Testis (tissue), 2 donors: ENCODE measurements at regions not wholly inside any gene's neighbourhood (a gene's known extent, or its start where the extent isn't known, plus 50 kb on each side); places are given as distances from the start of the nearest gene placed in this dataset.

Experiments used
- DNase-seq: peaks from one replicate; pipeline ENCODE4 v3.0.0-alpha.2; 2019
- H3K27ac ChIP-seq, 2 donors: fragments of 200-600 bp; sonication (generic); one replicate each; pipeline ENCODE4 v1.5.1; 2019
- H3K27me3 ChIP-seq: fragments of 200-600 bp; sonication (generic); one replicate; pipeline ENCODE4 v1.5.1; 2019
- H3K36me3 ChIP-seq: fragments of 200-600 bp; sonication (generic); one replicate; pipeline ENCODE4 v1.5.1; 2017; ENCODE audit warnings: low read depth; ENCODE audit errors: missing control alignments
- H3K4me1 ChIP-seq: fragments of 200-600 bp; sonication (generic); one replicate; pipeline ENCODE4 v1.5.1; 2019
- H3K4me3 ChIP-seq, 2 donors: fragments of 200-600 bp; sonication (generic); one replicate each; pipeline ENCODE4 v1.5.1; 2017 to 2019
- H3K9me3 ChIP-seq: fragments of 200-600 bp; sonication (generic); one replicate; pipeline ENCODE4 v1.5.1; 2017
- POLR2A ChIP-seq: fragments of 450-650 bp; IDR thresholded peaks from one replicate; pipeline ENCODE4 v1.6.1; 2017; ENCODE audit warnings: antibody characterized with exemption, mild to moderate bottlenecking, moderate library complexity
- WGBS, 2 donors: methylation state at CpG; one replicate each; pipeline ENCODE4 v1.1.5; 2018; 5-methylcytosine and 5-hydroxymethylcytosine counted together
- intact Hi-C: fragments of 100-400 bp; cut with DNase I; formaldehyde crosslinking; loops from one replicate; pipeline ENCODE4 v1.15.1; 2023; ENCODE audit warnings: low total_unique reads
- TF ChIP-seq, protein P1 (sequence below), 3 experiments: fragments of 450-650 bp in 2 of 3; fragments of 200-600 bp in 1 of 3; sonication (generic) in 1 of 3; IDR thresholded peaks; one replicate each; pipeline ENCODE4 v1.5.1; 2016 to 2019; ENCODE audit warnings: antibody characterized with exemption in 3 of 3, mild to moderate bottlenecking in 2 of 3, moderate library complexity in 1 of 3

DNA sequence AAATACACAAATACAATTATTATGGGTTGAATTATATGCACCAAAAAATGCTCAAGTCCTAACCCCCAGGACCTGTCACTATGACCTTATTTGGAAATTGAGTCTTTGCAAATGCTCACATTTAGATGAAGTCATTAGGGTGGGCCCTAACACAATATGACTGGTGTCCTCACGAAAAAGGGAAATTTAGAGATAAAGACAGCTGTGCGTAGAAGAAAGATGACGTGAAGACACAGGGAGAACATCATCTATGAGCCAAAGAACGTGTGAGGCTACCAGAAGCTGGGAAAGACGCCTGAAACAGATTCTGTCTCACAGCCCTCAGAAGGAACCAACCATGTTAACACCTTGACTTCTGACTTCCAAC is 259.2 kb downstream of the EMP1 start:
- H3K27me3 ChIP-seq = no peaks in the 10 kb centered on the region
- H3K4me3 ChIP-seq = no peak overlapping the region
- TF ChIP-seq POLR2A = no peak
- TF ChIP-seq, protein P1, sequence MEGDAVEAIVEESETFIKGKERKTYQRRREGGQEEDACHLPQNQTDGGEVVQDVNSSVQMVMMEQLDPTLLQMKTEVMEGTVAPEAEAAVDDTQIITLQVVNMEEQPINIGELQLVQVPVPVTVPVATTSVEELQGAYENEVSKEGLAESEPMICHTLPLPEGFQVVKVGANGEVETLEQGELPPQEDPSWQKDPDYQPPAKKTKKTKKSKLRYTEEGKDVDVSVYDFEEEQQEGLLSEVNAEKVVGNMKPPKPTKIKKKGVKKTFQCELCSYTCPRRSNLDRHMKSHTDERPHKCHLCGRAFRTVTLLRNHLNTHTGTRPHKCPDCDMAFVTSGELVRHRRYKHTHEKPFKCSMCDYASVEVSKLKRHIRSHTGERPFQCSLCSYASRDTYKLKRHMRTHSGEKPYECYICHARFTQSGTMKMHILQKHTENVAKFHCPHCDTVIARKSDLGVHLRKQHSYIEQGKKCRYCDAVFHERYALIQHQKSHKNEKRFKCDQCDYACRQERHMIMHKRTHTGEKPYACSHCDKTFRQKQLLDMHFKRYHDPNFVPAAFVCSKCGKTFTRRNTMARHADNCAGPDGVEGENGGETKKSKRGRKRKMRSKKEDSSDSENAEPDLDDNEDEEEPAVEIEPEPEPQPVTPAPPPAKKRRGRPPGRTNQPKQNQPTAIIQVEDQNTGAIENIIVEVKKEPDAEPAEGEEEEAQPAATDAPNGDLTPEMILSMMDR (IDR thresholded peaks at IDR 0.05) = no peak
- no peaks in the 10 kb centered on the region for H3K4me1 ChIP-seq
- no peak overlapping the region for H3K27ac ChIP-seq
- H3K9me3 ChIP-seq = no peaks in the 10 kb centered on the region
- intact Hi-C loops = no loop called here
- 79 to 87% methylated on average over 5 of the region's 5 CpGs for WGBS, 2 donors
- no peaks in the 10 kb centered on the region for H3K36me3 ChIP-seq
- no peak for DNase-seq

DNA sequence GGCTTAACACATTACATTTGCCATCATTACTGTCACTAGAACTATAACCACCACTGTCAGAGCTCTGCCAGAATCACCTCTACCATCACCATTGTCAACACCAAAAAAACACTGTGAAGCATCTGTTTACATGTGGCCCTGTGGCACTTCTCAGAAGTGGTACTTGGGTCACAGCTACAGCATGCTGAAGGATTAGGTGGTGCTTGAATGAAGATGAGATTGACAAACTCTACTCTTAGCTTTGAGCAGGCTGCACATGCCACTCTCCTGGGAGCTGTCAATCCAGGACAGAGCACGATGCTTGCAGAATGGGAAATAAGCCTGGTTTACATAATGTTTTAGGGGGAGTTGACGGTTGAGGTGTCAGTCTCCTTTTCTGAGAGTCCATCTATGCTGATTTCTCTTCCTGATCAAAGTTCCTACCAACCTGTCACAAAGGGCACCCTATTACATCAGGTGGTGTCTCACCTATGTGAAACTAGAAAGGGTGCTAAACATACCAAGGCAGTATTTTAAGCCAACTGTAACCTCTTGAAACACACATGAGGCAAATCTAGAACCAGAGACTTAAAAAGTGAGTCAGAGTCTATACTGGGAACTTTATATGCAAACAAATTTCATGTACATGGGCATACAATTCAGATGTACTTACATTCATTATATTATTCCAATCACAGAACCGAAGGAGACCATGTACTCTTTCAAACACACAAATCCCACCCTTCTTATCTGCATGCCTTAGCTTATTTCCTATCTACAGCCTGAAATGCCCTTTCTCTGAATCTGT is 258.7 kb downstream of the EMP1 start:
- Histone ChIP-seq H3K27ac (no peak overlapping the region), H3K4me3 (no peak overlapping the region), H3K4me1 (no peaks in the 10 kb centered on the region), H3K9me3 (no peaks in the 10 kb centered on the region), H3K27me3 (no peaks in the 10 kb centered on the region), H3K36me3 (no peaks in the 10 kb centered on the region)
- no peak for TF ChIP-seq POLR2A
- TF ChIP-seq, protein P1 (IDR thresholded peaks at IDR 0.05) = no peak
- WGBS, 2 donors = 79 to 81% methylated on average over 3 of the region's 3 CpGs
- intact Hi-C loops = no loop called here
- no peak for DNase-seq

DNA sequence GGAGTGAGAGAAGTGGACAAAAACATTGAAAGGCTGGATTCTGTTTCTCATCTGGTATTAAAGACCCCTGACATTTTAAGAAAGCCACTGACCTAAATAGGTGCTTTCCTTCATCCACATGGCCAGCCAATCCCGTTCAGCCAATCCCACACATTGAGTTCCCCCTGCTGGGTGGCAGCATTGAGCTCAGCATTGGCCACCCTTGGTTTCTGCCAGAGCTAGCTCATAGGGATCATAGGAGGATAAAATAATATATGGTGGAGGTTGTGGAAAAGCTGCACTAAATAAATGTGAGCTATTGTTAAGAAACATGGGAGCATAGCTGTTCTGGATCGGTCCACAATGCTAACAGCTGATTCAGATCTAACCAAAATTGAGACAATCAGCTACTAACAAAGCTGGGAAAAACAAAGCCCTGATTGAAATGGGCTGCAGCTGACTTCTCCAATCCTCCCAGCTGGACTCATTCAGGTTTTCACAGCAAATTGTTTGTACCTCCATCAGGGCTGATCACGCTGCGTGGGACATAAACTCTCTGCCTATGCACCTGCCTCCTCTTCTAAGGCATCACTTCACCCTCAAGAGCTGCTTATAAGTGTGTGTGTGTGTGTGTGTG is 256.5 kb downstream of the EMP1 start:
- H3K27me3 ChIP-seq = no peaks in the 10 kb centered on the region
- no peak overlapping the region for H3K27ac ChIP-seq
- TF ChIP-seq, protein P1 (IDR thresholded peaks at IDR 0.05) = no peak
- no peak for TF ChIP-seq POLR2A
- DNase-seq = no peak
- H3K4me3 ChIP-seq = no peak overlapping the region
- H3K36me3 ChIP-seq = no peaks in the 10 kb centered on the region
- no peaks in the 10 kb centered on the region for H3K4me1 ChIP-seq
- intact Hi-C loops = no loop called here
- no peaks in the 10 kb centered on the region for H3K9me3 ChIP-seq
- WGBS, 2 donors = 85 to 90% methylated on average over 2 to 4 of the region's 4 CpGs

DNA sequence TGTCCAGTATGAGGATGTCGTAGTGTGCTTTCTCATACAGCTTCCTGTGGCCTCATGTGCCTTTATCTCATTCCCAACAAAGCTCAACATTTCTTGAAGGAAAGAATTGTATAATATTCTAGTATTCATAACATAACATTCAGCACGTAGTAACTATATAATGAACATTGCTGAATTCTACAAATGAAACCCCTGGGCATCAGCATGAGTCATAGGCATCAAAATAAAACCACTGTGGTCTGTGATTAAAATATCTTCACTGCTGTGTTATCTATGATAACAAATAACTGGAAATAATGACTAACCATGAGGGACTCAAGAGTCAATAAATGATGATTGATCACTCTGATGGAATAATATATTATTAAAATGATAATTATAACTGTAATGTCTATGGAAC is 255.2 kb downstream of the EMP1 start:
- no peaks in the 10 kb centered on the region for H3K36me3 ChIP-seq
- no peak for DNase-seq
- TF ChIP-seq, protein P1 (IDR thresholded peaks at IDR 0.05) = no peak
- no peak for TF ChIP-seq POLR2A
- no peaks in the 10 kb centered on the region for H3K4me1 ChIP-seq
- intact Hi-C loops = no loop called here
- WGBS, 2 donors = 82 to 91% methylated on average over 2 of the region's 2 CpGs
- H3K4me3 ChIP-seq = no peak overlapping the region
- H3K9me3 ChIP-seq = no peaks in the 10 kb centered on the region
- no peaks in the 10 kb centered on the region for H3K27me3 ChIP-seq
- H3K27ac ChIP-seq = no peak overlapping the region
